ENCODE measurements at regions not wholly inside any gene's neighbourhood (a gene's known extent, or its start where the extent isn't known, plus 50 kb on each side); places are given as distances from the start of the nearest gene placed in this dataset.
A peak's percentile ranks its signal among the peaks of the same experiment; 100 is the strongest.

- no peak for DNase-seq (ENCODE audit: low spot score)
Observed at GRCh38 chr7:25946181-25946580, 205.8 kb upstream of the NFE2L3 start.

DNA sequence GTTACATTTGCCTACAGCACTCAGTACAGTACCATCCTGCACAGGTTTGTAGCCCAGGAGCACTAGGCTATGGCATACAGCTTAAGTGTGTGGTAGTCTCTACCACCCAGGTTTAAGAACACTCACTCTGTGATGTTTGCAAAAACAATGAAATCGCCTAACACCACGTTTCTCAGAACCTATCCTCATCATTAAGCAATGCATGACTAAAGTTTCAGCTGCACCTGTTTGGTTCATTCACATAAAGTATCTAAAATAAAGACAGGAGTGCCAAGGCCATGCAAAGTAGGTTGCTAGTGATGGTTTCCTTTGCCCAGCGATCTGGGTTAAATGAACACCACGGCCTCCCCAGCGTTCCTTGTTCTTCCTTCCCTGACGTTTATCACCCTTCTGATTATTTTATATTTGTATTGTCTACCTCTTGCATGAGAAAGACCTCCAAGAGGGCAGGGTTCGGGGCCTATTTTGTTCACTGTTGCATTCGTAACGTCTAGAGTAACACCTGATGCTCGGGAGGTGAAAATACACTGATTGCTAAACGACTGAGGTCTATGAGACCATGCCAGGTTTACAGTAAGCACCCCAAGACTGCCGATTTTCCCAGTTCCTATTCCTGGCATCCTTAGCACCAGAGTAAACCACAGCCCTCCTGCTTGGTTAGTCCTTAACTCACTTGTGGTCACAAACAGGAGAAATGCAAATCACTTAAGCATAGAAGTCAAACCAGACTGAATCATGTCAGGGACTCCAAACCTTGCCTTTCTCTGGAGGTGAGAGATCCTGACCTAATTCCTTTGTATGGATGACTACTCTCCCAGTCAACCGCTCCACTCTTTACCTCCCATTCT, 204.1 kb upstream of the NFE2L3 start:
- no peak for DNase-seq (ENCODE audit: low spot score)

- no peak for DNase-seq (ENCODE audit: low spot score)
Observed at GRCh38 chr7:25949736-25950487, 202.1 kb upstream of the NFE2L3 start.

DNA sequence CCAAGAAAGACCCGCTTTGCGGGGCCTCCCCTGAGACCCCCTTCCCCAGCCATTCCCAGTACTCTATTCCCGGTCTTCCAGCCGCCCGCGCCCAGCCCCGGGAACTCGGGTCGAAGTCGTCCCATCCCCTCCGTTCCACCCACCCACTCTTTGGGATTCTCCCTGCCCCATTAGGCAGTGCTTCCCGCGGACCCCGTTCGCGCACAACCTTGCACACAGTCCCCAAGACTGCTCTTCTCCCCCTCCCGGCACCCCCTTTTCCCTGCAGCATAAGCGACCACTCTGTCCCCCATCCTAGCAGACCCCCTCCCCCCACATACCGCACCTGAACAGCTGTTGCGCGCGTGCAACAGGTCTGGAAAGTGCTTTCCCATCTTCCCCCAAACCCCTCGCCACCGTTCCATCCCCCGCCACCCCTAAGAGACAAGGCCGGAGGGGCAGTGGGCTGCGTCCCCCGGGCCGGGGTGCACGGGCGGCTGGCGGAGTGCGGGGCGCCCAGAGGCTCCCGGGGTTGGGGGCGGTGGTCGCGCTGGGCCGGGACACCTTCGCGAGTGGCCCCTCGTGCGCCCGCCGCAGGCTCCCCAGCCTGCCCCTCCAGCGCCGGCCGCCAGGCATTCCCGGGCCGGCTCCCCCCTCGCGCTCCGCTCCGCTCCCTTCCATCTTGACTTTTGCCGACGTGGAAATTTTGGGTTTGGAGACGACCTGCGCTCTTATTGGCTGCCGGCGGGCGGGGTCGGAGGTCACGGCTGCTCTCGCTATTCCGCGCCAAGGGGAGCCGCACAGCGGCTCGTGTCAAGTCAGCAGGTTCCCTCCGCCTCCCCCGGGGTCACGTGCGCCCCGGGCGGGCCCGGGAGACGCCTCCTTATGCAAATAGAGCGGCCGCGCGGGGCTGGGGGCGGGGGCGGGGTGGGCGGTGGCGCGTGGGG, 201.2 kb upstream of the NFE2L3 start:
- DNase-seq (ENCODE audit: low spot score): peak; percentile 57

- peak; percentile 2 for DNase-seq (ENCODE audit: low spot score)
Observed at GRCh38 chr7:25951414-25952260, 200.4 kb upstream of the NFE2L3 start.

- DNase-seq (ENCODE audit: low spot score): peak; percentile 13
Observed at GRCh38 chr7:25952261-25953057, 199.5 kb upstream of the NFE2L3 start.

DNA sequence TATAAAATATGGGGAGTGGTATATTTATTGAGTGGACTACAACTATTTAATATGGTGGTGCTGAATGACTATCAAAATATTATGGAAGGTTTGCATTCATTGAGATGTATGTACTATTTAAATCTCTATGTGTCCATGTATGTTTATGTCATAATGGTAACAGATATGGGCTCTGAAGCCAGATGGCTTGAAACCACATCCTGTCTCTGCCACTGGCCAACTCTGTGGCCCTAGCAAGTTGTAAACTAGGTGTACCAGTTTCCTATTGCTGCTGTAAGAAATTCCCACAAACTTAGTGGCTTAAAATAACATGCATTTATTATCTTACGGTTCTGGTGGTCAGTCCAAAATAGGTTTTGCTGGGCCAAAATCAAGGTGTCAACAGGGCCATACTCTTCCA, 198.1 kb upstream of the NFE2L3 start:
- no peak for DNase-seq (ENCODE audit: low spot score)

DNA sequence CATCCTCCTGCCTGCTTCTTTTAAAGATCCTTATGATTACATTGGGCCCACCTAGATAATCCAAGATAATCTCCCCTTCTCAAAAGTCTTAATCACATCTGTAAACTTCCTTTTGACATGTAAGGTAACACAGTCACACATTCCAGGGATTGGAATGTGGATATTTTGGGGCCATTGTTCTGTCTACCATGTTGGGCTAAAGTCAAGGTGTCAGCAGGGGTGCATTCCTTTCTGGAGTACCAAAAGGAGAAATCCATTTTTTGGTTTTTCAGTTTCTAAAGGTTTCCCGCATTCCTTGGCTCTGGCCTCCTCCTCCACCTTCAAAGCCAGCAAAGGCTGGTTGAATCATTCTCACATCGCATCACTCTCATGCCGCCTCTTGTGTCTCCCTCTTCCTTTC, 197.6 kb upstream of the NFE2L3 start:
- DNase-seq (ENCODE audit: low spot score): no peak

GRCh38 chr7:25959168-25959734, 192.7 kb upstream of the NFE2L3 start:
- DNase-seq (ENCODE audit: low spot score): no peak

DNA sequence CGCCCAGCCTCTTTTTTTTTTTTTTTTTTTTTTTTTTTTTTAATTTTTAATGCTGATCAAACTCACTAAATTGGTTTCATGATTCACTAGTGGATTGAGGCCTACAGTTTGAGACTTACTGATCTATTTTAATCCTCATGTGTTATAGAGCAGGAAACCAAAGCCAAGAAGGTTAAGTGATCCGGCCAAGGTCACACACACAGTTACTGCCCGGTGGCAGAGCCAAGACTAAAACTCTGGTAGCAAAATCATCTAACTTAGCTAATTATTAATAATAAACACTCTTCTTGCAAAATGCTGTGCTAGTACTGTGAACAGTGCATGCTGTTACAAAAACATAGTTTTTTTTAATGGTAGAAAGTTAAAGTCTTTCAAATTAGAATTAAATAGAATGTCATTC, 188.3 kb upstream of the NFE2L3 start:
- no peak for DNase-seq (ENCODE audit: low spot score)

- no peak for DNase-seq (ENCODE audit: low spot score)
Observed at GRCh38 chr7:25964483-25964991, 187.5 kb upstream of the NFE2L3 start.

DNA sequence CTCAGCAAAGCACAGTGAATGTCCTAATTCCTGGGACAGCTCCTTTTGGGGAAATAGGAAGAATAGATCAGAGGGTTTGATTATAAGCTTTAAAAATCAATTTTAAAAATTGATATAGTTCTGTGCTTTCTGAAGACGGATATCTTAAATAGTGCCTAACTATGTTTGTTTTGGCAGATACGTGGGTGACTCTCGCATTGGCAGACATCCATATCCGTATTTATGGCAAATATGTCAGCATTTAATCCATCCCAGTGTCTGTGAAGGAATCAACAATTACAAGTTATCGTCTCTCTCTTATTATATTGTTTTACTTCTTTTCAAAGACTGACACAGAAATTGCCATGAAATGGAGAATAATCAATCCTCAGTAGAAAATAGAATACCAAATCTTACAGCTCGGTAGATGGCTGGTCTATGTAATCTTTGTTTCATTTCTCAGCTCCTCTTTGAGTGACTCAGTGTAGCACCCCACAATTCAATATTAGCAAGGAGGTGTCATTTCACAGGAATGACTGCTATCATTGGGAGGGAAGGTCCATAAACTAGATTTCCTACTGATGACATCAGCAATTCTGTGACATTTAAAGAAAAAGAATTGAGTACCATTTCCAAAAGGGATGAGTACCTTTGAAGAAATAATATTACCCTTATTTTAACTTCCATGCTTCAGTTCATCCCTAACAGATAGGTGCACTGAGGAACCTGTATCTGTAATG, 186.4 kb upstream of the NFE2L3 start:
- no peak for DNase-seq (ENCODE audit: low spot score)

DNA sequence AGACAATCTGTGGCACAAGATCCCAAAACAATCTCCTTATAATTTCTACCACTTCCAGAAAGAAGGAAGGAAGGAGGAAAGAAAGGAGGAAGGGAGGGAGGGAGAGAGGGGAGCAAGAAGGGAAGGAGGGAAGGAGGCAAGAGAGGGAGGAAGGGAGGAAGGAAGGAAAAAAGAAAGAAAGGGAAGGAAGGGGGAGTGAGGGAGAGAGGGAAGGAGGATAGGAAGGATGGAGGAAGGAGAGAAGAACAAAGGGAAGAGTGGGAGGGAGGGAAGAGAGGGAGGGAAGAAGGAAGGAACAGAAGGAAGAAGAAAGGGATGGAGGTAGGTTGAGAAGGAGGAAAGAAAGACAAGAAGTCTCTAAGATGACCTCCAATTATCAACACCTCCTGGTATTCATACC, 185.5 kb upstream of the NFE2L3 start:
- no peak for DNase-seq (ENCODE audit: low spot score)

DNA sequence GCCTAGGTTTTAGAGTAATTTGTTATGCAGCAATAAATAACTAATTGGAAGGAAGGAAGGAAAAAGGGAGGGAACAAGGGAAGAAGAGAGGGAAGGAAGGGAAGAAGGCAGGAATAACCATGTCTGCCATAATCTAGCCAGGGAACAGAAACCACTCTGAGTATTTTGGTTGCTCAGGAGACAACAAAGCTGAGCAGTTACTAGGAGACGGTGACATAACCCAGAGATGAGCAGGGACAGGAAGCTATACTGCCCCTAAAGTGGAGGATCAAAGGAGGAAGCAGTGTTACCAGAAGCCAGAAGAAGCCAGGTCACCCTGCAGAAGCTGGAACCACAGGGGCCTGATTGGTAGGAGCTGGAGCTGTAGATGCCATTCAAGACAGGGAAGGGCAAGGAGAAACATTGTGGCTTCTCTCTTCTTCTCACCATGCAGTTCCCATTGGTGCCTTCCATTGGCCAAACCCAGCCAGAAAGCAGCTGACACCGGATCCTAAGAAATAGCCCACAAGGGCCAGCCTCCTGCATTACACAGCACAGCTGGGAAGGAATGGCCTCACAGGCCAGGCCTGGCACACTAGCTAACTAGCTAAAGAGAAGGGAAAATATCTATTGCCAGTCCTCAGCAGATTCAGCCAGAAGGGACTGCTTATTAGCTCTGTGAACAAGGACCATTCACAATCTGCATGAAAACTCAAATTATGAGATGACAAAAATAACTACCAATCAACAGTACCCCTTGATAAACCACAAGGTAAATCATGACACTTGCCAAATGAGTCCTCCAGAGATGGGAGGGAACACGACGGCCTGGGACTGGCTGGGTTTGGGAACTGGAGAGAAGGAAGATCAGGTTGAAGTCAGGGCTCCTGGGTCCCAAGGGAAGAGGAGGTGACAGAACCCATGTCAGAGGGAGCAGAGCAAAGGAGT, 184.5 kb upstream of the NFE2L3 start:
- no peak for DNase-seq (ENCODE audit: low spot score)

DNA sequence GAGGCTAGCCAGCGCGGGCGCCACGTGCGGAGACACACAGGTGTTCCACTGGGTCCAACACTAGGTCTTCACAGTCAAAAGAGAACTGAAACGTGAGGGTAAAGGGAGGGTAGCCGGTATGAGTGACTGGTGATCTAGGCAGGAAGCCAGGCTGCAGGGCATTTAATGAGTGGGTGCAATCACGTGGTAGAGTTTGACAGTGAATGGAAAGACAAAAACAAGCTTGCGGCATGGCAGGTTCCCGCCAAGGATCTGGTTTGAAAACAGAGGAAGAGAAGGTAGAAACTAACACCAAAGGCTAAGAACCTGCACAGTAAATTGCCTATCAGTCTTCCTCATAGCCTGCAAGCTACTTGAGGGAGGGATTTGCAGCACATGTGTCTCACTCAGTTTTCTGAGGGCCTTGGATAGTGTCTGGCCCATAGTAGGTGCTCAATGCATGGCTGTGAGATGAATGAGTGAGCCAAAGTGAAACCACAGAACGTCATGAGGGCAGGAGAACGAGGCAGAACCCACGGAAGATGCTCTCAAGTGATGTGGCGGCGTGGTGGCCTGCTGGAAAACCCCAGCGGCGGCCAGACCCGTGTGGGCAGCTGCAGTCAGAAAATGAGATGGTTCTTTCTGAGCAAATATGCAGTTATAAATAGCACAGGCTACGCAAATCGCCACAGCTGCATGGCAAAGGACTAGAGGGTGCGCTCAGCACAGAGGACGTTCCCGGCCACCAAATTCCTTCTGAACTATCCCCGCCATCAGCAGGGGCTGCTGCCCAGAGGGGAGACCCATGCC, 183.6 kb upstream of the NFE2L3 start:
- DNase-seq (ENCODE audit: low spot score): no peak

DNA sequence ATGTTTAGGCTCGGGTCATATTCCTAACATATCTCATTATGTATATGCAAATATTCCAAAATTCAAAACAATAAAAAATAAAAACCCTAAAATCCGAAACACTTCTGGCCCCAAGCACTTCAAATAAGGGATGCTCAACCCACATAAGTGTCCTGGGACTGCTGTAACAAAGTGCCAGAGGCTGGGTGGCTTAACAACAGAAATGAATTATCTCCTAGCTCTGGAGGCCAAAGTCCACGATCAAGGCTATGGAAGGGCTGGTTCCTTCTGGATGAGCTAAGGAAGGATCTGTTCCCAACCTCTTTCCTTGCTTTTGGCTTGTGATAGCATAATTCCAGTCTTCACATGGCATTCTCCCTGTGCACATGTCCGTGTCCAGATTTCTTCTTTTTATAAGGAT, 181.6 kb upstream of the NFE2L3 start:
- DNase-seq (ENCODE audit: low spot score): no peak

DNA sequence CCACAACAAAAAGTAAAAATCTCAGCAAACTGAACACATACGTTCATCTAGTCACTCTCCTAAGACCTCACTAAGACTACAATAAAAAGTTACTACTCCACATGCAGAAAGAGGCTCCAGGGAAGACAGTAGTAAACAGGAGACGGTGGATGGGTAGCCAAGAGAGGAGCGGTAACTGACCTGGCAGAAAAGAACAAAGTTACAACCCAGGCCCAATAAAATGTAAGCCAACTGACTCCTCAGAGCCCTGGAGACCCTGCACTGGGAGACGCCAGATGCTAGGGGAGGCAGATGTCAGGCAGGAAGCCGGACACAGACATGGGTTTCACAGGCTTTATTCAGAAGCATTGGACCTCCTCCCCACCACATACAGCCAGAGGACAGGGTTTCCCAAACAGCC, 181.1 kb upstream of the NFE2L3 start:
- DNase-seq (ENCODE audit: low spot score): no peak
